ENCODE measurements at regions not wholly inside any gene's neighbourhood (a gene's known extent, or its start where the extent isn't known, plus 50 kb on each side); places are given as distances from the start of the nearest gene placed in this dataset.

- TF ChIP-seq EZH2phosphoT487 (IDR thresholded peaks at IDR 0.05; ENCODE audit: borderline replicate concordance): no peak
- TF ChIP-seq EGR1 (IDR thresholded peaks at IDR 0.05; ENCODE audit: low read depth): no peak
- no peak for TF ChIP-seq MAX (IDR thresholded peaks at IDR 0.05)
- no peak for TF ChIP-seq POLR2A (IDR thresholded peaks at IDR 0.05; ENCODE audit: borderline replicate concordance, extremely low read depth, insufficient read depth, insufficient read length)
- no peak for TF ChIP-seq CTCF (IDR thresholded peaks at IDR 0.05 in 2 of 3, conservative IDR thresholded peaks at IDR 0.05 in 1 of 3; ENCODE audit: borderline replicate concordance in 1 of 3, insufficient read depth in 1 of 3, low read depth in 2 of 3, low read length in 2 of 3)
- TF ChIP-seq RAD21 (IDR thresholded peaks at IDR 0.05; ENCODE audit: low read depth): no peak
- TF ChIP-seq POLR2AphosphoS5 (IDR thresholded peaks at IDR 0.05; ENCODE audit: low read depth, low read length): no peak
- TF ChIP-seq SIN3A (IDR thresholded peaks at IDR 0.05; ENCODE audit: low read depth): no peak
- no peak for TF ChIP-seq EZH2 (IDR thresholded peaks at IDR 0.05)
- no peak for TF ChIP-seq SP1 (IDR thresholded peaks at IDR 0.05; ENCODE audit: low read depth)
- TF ChIP-seq REST (IDR thresholded peaks at IDR 0.05; ENCODE audit: low read depth): no peak
- no peak for TF ChIP-seq JUND (IDR thresholded peaks at IDR 0.05)
- no peak for TF ChIP-seq ZNF274 (IDR thresholded peaks at IDR 0.05; ENCODE audit: low read depth, low read length)
These were observed 75.1 kb upstream of the CXorf66 start for GRCh38 chrX:140040386-140040785.

All from HCT116 (cell line).